ENCODE measurements at regions not wholly inside any gene's neighbourhood (a gene's known extent, or its start where the extent isn't known, plus 50 kb on each side); places are given as distances from the start of the nearest gene placed in this dataset.
A peak's percentile ranks its signal among the peaks of the same experiment; 100 is the strongest.

- TF ChIP-seq POLR2A (IDR thresholded peaks at IDR 0.05) (no peak), CTCF (IDR thresholded peaks at IDR 0.05) (peak in 2 of 3 experiments; percentile 20 to 34)
Measured at GRCh38 chr15:79595995-79596622, 164.0 kb downstream of the MINAR1 start.
